NCI-H2227 (cell line): ENCODE measurements at regions not wholly inside any gene's neighbourhood (a gene's known extent, or its start where the extent isn't known, plus 50 kb on each side); places are given as distances from the start of the nearest gene placed in this dataset.
"Not testable (repeated sequence)": the region's sequence is repeated elsewhere in the genome, so short reads cannot be mapped to it uniquely, and the experiment has no call there.

ENCODE experiments used
- DNase-seq: peaks from one replicate; lab custom pipeline; 2025; ENCODE audit not compliant: unreplicated experiment; lab: John Stamatoyannopoulos, UW

GRCh38 chr11:96986516-96986915 is 596.7 kb downstream of the JRKL start:
- no peak for DNase-seq

- no peak for DNase-seq
These were observed 601.1 kb downstream of the JRKL start for GRCh38 chr11:96990914-96991313.

- DNase-seq, result no peak
These were observed 610.7 kb downstream of the JRKL start for GRCh38 chr11:97000481-97000880.

GRCh38 chr11:97007283-97007682 is 617.5 kb downstream of the JRKL start:
- no peak for DNase-seq

- no peak for DNase-seq
These were observed 619.8 kb downstream of the JRKL start for GRCh38 chr11:97009613-97010012.

- DNase-seq, result not testable (repeated sequence)
These were observed 621.2 kb downstream of the JRKL start for GRCh38 chr11:97010997-97011396.

- DNase-seq, result no peak
These were observed 625.5 kb downstream of the JRKL start for GRCh38 chr11:97015327-97015726.

- no peak for DNase-seq
These were observed 629.5 kb downstream of the JRKL start for GRCh38 chr11:97019305-97019704.

GRCh38 chr11:97019754-97020153 is 629.9 kb downstream of the JRKL start:
- no peak for DNase-seq

GRCh38 chr11:97022955-97023354 is 633.1 kb downstream of the JRKL start:
- DNase-seq, result no peak

- no peak for DNase-seq
These were observed 639.1 kb downstream of the JRKL start for GRCh38 chr11:97028836-97029406.

GRCh38 chr11:97033178-97033577 is 643.4 kb downstream of the JRKL start:
- no peak for DNase-seq

- no peak for DNase-seq
These were observed 658.7 kb downstream of the JRKL start for GRCh38 chr11:97048481-97048880.

GRCh38 chr11:97060184-97060583 is 670.4 kb downstream of the JRKL start:
- DNase-seq, result no peak

GRCh38 chr11:97069160-97069559 is 679.3 kb downstream of the JRKL start:
- no peak for DNase-seq

- no peak for DNase-seq
These were observed 682.6 kb downstream of the JRKL start for GRCh38 chr11:97072420-97072819.

- DNase-seq, result not testable (repeated sequence)
These were observed 686.9 kb downstream of the JRKL start for GRCh38 chr11:97076666-97077065.

GRCh38 chr11:97078443-97078842 is 688.6 kb downstream of the JRKL start:
- no peak for DNase-seq

GRCh38 chr11:97079244-97079643 is 689.4 kb downstream of the JRKL start:
- DNase-seq, result no peak

GRCh38 chr11:97087419-97087818 is 697.6 kb downstream of the JRKL start:
- no peak for DNase-seq

GRCh38 chr11:97092823-97093222 is 703.0 kb downstream of the JRKL start:
- DNase-seq, result no peak

- not testable (repeated sequence) for DNase-seq
These were observed 712.4 kb downstream of the JRKL start for GRCh38 chr11:97102180-97102579.

GRCh38 chr11:97107604-97108003 is 717.8 kb downstream of the JRKL start:
- no peak for DNase-seq

GRCh38 chr11:97109078-97109477 is 719.3 kb downstream of the JRKL start:
- DNase-seq, result no peak
